Uterus (tissue), 2 donors: ENCODE measurements at regions not wholly inside any gene's neighbourhood (a gene's known extent, or its start where the extent isn't known, plus 50 kb on each side); places are given as distances from the start of the nearest gene placed in this dataset.

Source experiments
- POLR2A ChIP-seq, 2 donors: fragments of 450-650 bp; IDR thresholded peaks; one replicate each; pipeline ENCODE4 v1.6.1; 2016; ENCODE audit warnings: antibody characterized with exemption in 2 of 2, mild to moderate bottlenecking in 1 of 2, moderate library complexity in 1 of 2
- TF ChIP-seq, protein P1 (sequence below), 4 experiments: fragments of 200-600 bp in 2 of 4; fragments of 450-650 bp in 2 of 4; sonication (generic) in 2 of 4; IDR thresholded peaks; one replicate each; pipeline ENCODE4 v1.5.1; 2016 to 2019; ENCODE audit warnings: antibody characterized with exemption in 4 of 4, mild to moderate bottlenecking in 2 of 4, moderate library complexity in 1 of 4

DNA sequence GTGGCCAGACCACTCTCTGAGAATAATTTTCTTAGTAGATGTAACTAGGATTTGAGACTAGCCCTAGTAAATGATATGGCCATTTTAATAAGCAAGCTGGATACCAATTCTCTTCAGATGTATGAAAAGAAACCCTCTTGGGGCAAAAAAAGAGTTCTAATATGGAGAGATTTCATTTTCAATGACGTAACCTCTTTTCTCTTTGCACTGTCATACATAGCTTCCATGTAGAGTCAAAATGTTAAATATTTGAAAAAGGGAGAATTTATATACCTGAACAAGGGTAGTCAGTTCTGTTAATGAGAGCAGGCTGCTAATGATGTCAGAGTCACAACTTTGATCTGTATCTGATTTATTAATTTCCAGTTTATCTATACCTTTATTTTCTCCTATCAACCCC lies 120.0 kb downstream of the KBTBD8 start:
- TF ChIP-seq, protein P1, sequence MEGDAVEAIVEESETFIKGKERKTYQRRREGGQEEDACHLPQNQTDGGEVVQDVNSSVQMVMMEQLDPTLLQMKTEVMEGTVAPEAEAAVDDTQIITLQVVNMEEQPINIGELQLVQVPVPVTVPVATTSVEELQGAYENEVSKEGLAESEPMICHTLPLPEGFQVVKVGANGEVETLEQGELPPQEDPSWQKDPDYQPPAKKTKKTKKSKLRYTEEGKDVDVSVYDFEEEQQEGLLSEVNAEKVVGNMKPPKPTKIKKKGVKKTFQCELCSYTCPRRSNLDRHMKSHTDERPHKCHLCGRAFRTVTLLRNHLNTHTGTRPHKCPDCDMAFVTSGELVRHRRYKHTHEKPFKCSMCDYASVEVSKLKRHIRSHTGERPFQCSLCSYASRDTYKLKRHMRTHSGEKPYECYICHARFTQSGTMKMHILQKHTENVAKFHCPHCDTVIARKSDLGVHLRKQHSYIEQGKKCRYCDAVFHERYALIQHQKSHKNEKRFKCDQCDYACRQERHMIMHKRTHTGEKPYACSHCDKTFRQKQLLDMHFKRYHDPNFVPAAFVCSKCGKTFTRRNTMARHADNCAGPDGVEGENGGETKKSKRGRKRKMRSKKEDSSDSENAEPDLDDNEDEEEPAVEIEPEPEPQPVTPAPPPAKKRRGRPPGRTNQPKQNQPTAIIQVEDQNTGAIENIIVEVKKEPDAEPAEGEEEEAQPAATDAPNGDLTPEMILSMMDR (IDR thresholded peaks at IDR 0.05), result no peak
- TF ChIP-seq POLR2A (IDR thresholded peaks at IDR 0.05), result no peak
